HCT116 (cell line): ENCODE measurements at regions not wholly inside any gene's neighbourhood (a gene's known extent, or its start where the extent isn't known, plus 50 kb on each side); places are given as distances from the start of the nearest gene placed in this dataset.

Experiments used
- ATAC-seq: fragments of 200-7000 bp; cut with Tn5 transposase; 2 replicates; pipeline ENCODE4 v1.9.1; 2020; ENCODE audit warnings: mild to moderate bottlenecking, moderate library complexity
- BruUV-seq: library from RNA; stranded (reverse); fragments of 400-500 nt; replicated peaks from 2 replicates; lab custom pipeline; 2021; lab: Mats Ljungman, UMichigan
- CTCF ChIA-PET: fragments of 300-600 bp; sonication (Branson Sonifier 250); formaldehyde crosslinking; loops from one replicate; lab custom pipeline; 2021; ENCODE audit warnings: antibody characterized with exemption; lab: Charles Lee
- POLR2A ChIA-PET: fragments of 300-600, 350-600 bp; sonication (Branson Sonifier 250); formaldehyde crosslinking; loops from one replicate; lab custom pipeline; 2021; ENCODE audit warnings: antibody characterized with exemption; lab: Charles Lee
- RAD21 ChIA-PET, 2 experiments: fragments of 300-600 bp; sonication (Branson Sonifier 250); formaldehyde crosslinking; loops; one replicate each; lab custom pipeline; 2023; ENCODE audit warnings: low total read pairs in 2 of 2; ENCODE audit not compliant: uncharacterized antibody in 2 of 2, unreplicated experiment in 2 of 2, low non-redundant PET in 1 of 2; lab: Charles Lee
- DNase-seq: peaks from one replicate; pipeline ENCODE4 v3.0.0-alpha.2; 2010; ENCODE audit warnings: low read depth, low spot score
- H2AFZ ChIP-seq: fragments of 200-600 bp; shearing (Covaris generic), sonication (generic); 2 replicates; pipeline ENCODE4 v1.6.1; 2017; ENCODE audit warnings: low read depth, mixed run types, mixed read lengths, antibody characterized with exemption, low read length; ENCODE audit not compliant: poor library complexity, severe bottlenecking
- H3K27ac ChIP-seq: 2 replicates; pipeline ENCODE4 v1.5.1; 2012; ENCODE audit warnings: low read depth, low read length
- H3K27me3 ChIP-seq: fragments of 200-600 bp; sonication (generic); 2 replicates; pipeline ENCODE4 v1.6.1; 2016; ENCODE audit warnings: mixed run types, low read length, mixed read lengths; ENCODE audit not compliant: insufficient read depth
- H3K36me3 ChIP-seq, 2 experiments: fragments of 200-500 bp in 1 of 2; fragments of 200-600 bp in 1 of 2; sonication (Bioruptor generic) in 1 of 2; sonication (generic) in 1 of 2; 2 replicates each; pipeline versions ENCODE4 v1.5.1 to v1.6.1; 2014 to 2016; ENCODE audit warnings: low read length in 2 of 2, inconsistent platforms in 1 of 2, mixed read lengths in 1 of 2, mixed run types in 1 of 2; ENCODE audit not compliant: insufficient read depth in 2 of 2, control insufficient read depth in 1 of 2
- H3K4me1 ChIP-seq, 2 experiments: fragments of 200-600 bp in 1 of 2; sonication (generic) in 1 of 2; 2 replicates each; pipeline versions ENCODE4 v1.5.1 to v1.6.1; 2012 to 2017; ENCODE audit warnings: low read length in 2 of 2, inconsistent platforms in 1 of 2, mild to moderate bottlenecking in 1 of 2, mixed read lengths in 1 of 2, mixed run types in 1 of 2, moderate library complexity in 1 of 2; ENCODE audit not compliant: insufficient read depth in 2 of 2, control insufficient read depth in 1 of 2
- H3K4me2 ChIP-seq: fragments of 200-600 bp; sonication (generic); 2 replicates; pipeline ENCODE4 v1.6.1; 2017; ENCODE audit warnings: mixed run types, low read length, mixed read lengths
- H3K4me3 ChIP-seq, 2 experiments: fragments of 200-600 bp in 1 of 2; sonication (generic) in 1 of 2; replicated peaks in 1 of 2; 2 replicates each; pipeline ENCODE4 v1.5.1; 2011 to 2016; ENCODE audit warnings: low read length in 2 of 2, control low read depth in 1 of 2, low read depth in 1 of 2, mild to moderate bottlenecking in 1 of 2, mixed read lengths in 1 of 2, mixed run types in 1 of 2
- H3K79me2 ChIP-seq: fragments of 200-600 bp; sonication (generic); 2 replicates; pipeline ENCODE4 v1.6.1; 2017; ENCODE audit warnings: mild to moderate bottlenecking, mixed run types, low read length, moderate library complexity, mixed read lengths; ENCODE audit not compliant: insufficient read depth
- H3K9ac ChIP-seq: fragments of 200-600 bp; sonication (generic); 2 replicates; pipeline ENCODE4 v1.6.1; 2016; ENCODE audit warnings: low read length, mixed read lengths
- H3K9me2 ChIP-seq: fragments of 200-600 bp; sonication (generic), shearing (Covaris generic); 2 replicates; pipeline ENCODE4 v1.6.1; 2017; ENCODE audit warnings: mixed run types, mild to moderate bottlenecking, moderate library complexity; ENCODE audit not compliant: insufficient read depth
- H3K9me3 ChIP-seq, 2 experiments: fragments of 200-500 bp in 1 of 2; fragments of 200-600 bp in 1 of 2; sonication (Bioruptor generic) in 1 of 2; sonication (generic) in 1 of 2; 2 replicates each; pipeline ENCODE4 v1.6.1; 2014 to 2017; ENCODE audit warnings: low read length in 2 of 2, mixed read lengths in 2 of 2, inconsistent platforms in 1 of 2, low read depth in 1 of 2, mild to moderate bottlenecking in 1 of 2, mixed run types in 1 of 2, moderate library complexity in 1 of 2; ENCODE audit not compliant: control insufficient read depth in 1 of 2, insufficient read depth in 1 of 2
- H4K20me1 ChIP-seq: fragments of 200-600 bp; sonication (generic), shearing (Covaris generic); 2 replicates; pipeline ENCODE4 v1.6.1; 2017; ENCODE audit warnings: mixed run types, mild to moderate bottlenecking, moderate library complexity; ENCODE audit not compliant: insufficient read depth
- CBX3 ChIP-seq: IDR thresholded peaks from 2 replicates; pipeline ENCODE4 v1.6.1; 2012; ENCODE audit warnings: low read depth
- CEBPB ChIP-seq: IDR thresholded peaks from 2 replicates; pipeline ENCODE4 v1.6.1; 2012; ENCODE audit warnings: low read depth
- EGR1 ChIP-seq: IDR thresholded peaks from 2 replicates; pipeline ENCODE4 v1.6.1; 2012; ENCODE audit warnings: low read depth
- ELF1 ChIP-seq: IDR thresholded peaks from 2 replicates; pipeline ENCODE4 v1.6.1; 2012; ENCODE audit warnings: low read depth, borderline replicate concordance
- EZH2 ChIP-seq: fragments of 200-600 bp; sonication (generic); IDR thresholded peaks from 2 replicates; pipeline ENCODE4 v1.6.1; 2017; ENCODE audit warnings: antibody characterized with exemption, mixed run types
- EZH2phosphoT487 ChIP-seq: fragments of 200-600 bp; IDR thresholded peaks from 2 replicates; pipeline ENCODE4 v1.6.1; 2018; ENCODE audit warnings: antibody characterized with exemption, borderline replicate concordance
- FOSL1 ChIP-seq: IDR thresholded peaks from 2 replicates; pipeline ENCODE4 v1.6.1; 2012; ENCODE audit warnings: low read depth
- JUND ChIP-seq: IDR thresholded peaks from 2 replicates; pipeline ENCODE4 v1.6.1; 2012
- POLR2A ChIP-seq: IDR thresholded peaks from 2 replicates; pipeline ENCODE4 v1.7.0; 2011; ENCODE audit warnings: borderline replicate concordance; ENCODE audit not compliant: insufficient read depth, insufficient read length; ENCODE audit errors: extremely low read depth
- POLR2AphosphoS5 ChIP-seq: IDR thresholded peaks from 2 replicates; pipeline ENCODE4 v1.6.1; 2011; ENCODE audit warnings: mild to moderate bottlenecking, low read depth, low read length, moderate library complexity
- RAD21 ChIP-seq: IDR thresholded peaks from 2 replicates; pipeline ENCODE4 v1.6.1; 2012; ENCODE audit warnings: low read depth, mild to moderate bottlenecking
- REST ChIP-seq: IDR thresholded peaks from 2 replicates; pipeline ENCODE4 v1.6.1; 2012; ENCODE audit warnings: low read depth
- SP1 ChIP-seq: IDR thresholded peaks from 2 replicates; pipeline ENCODE4 v1.6.1; 2012; ENCODE audit warnings: low read depth
- SRF ChIP-seq: IDR thresholded peaks from 2 replicates; pipeline ENCODE4 v1.6.1; 2012; ENCODE audit warnings: low read depth
- TCF7L2 ChIP-seq: IDR thresholded peaks from 2 replicates; pipeline ENCODE4 v1.7.0; 2011; ENCODE audit warnings: borderline replicate concordance, inconsistent platforms; ENCODE audit not compliant: insufficient read depth, insufficient read length; ENCODE audit errors: extremely low read depth
- YY1 ChIP-seq: IDR thresholded peaks from 2 replicates; pipeline ENCODE4 v1.6.1; 2011; ENCODE audit warnings: low read length, low read depth, moderate library complexity, mild to moderate bottlenecking; ENCODE audit not compliant: insufficient replicate concordance; ENCODE audit errors: extremely low read depth
- ZNF274 ChIP-seq: fragments of 200-500 bp; sonication (Bioruptor generic); IDR thresholded peaks from 2 replicates; pipeline ENCODE4 v1.6.1; 2014; ENCODE audit warnings: mild to moderate bottlenecking, low read depth, low read length, inconsistent platforms
- intact Hi-C: fragments of 100-400 bp; cut with micrococcal nuclease; formaldehyde crosslinking; loops from 2 replicates; pipeline ENCODE4 v1.10.0; 2022
- TF ChIP-seq, protein P1 (sequence below), 3 experiments: fragments of 200-600 bp in 1 of 3; sonication (generic) in 1 of 3; IDR thresholded peaks in 2 of 3; conservative IDR thresholded peaks in 1 of 3; 2 replicates each; pipeline ENCODE4 v1.5.1; 2012 to 2017; ENCODE audit warnings: low read depth in 2 of 3, low read length in 2 of 3, antibody characterized with exemption in 1 of 3, borderline replicate concordance in 1 of 3, control low read depth in 1 of 3, mild to moderate bottlenecking in 1 of 3, mixed read lengths in 1 of 3, mixed run types in 1 of 3, moderate library complexity in 1 of 3; ENCODE audit not compliant: insufficient read depth in 1 of 3
- TF ChIP-seq, protein P2 (sequence below): IDR thresholded peaks from 2 replicates; pipeline ENCODE4 v1.6.1; 2012

DNA sequence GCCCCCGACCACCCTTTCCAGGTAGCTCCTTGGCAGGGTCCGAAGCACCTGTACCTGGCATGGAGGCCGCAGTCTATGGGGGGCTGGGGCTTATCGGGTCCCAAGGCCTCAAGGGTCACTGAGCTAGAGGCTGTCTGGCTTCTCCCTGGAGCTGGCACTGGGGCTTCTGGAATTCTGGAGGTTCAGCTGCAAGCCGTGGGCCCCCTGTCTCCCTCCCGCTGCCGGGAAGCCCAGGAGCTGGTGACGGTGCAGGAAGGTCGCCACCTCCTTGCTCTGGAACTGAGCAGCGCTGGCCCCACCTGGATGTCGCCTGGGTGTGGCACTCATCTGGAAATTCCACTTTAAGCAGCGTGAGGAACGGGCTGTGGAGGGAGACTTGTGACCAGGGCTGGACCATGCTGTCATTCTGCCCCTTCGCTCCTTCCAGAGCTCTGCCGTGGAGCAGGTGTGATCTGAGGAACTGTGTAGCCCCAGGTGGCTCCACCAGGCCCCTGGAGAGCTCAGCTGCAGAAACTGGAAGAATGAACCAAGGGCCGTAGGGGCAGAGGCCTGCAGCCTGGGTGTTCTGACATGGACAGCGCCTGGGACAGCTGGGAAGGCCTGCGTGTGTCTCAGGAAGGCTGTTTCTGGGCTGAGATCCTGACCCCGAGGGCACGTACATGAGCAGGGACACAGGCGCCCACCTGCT lies 129.7 kb upstream of the PPP2R2D start:
- POLR2A ChIA-PET: no interaction called here
- CTCF ChIA-PET: no interaction called here
- DNase-seq: no peak
- H3K9me2 ChIP-seq: no peaks in the 10 kb centered on the region
- H3K9me3 ChIP-seq: no peaks in the 10 kb centered on the region
- ATAC-seq: no peak
- no peaks in the 10 kb centered on the region for H3K79me2 ChIP-seq
- TF ChIP-seq REST: no peak
- TF ChIP-seq POLR2A: no peak
- no peak for TF ChIP-seq EZH2phosphoT487
- TF ChIP-seq JUND: no peak
- no peak for TF ChIP-seq ELF1
- no peak for TF ChIP-seq CBX3
- no peak for TF ChIP-seq SRF
- no peak for TF ChIP-seq FOSL1
- no peak for TF ChIP-seq ZNF274
- TF ChIP-seq RAD21: no peak
- TF ChIP-seq POLR2AphosphoS5: no peak
- no peak for TF ChIP-seq YY1
- TF ChIP-seq, protein P1, sequence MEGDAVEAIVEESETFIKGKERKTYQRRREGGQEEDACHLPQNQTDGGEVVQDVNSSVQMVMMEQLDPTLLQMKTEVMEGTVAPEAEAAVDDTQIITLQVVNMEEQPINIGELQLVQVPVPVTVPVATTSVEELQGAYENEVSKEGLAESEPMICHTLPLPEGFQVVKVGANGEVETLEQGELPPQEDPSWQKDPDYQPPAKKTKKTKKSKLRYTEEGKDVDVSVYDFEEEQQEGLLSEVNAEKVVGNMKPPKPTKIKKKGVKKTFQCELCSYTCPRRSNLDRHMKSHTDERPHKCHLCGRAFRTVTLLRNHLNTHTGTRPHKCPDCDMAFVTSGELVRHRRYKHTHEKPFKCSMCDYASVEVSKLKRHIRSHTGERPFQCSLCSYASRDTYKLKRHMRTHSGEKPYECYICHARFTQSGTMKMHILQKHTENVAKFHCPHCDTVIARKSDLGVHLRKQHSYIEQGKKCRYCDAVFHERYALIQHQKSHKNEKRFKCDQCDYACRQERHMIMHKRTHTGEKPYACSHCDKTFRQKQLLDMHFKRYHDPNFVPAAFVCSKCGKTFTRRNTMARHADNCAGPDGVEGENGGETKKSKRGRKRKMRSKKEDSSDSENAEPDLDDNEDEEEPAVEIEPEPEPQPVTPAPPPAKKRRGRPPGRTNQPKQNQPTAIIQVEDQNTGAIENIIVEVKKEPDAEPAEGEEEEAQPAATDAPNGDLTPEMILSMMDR (IDR thresholded peaks at IDR 0.05 in 2 of 3, conservative IDR thresholded peaks at IDR 0.05 in 1 of 3; ENCODE audit: borderline replicate concordance in 1 of 3, insufficient read depth in 1 of 3, low read depth in 2 of 3, low read length in 2 of 3): no peak
- no peak for TF ChIP-seq TCF7L2
- TF ChIP-seq, protein P2, sequence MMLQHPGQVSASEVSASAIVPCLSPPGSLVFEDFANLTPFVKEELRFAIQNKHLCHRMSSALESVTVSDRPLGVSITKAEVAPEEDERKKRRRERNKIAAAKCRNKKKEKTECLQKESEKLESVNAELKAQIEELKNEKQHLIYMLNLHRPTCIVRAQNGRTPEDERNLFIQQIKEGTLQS: no peak
- no peak for TF ChIP-seq CEBPB
- TF ChIP-seq EGR1: no peak
- TF ChIP-seq SP1: no peak
- TF ChIP-seq EZH2: no peak
- TF ChIP-seq, all 23 proteins: peak for 0
- no peaks in the 10 kb centered on the region for H3K27me3 ChIP-seq
- H3K36me3 ChIP-seq: no peaks in the 10 kb centered on the region
- no peaks in the 10 kb centered on the region for H4K20me1 ChIP-seq
- no peaks in the 10 kb centered on the region for H3K4me1 ChIP-seq
- intact Hi-C loops: no loop called here
- H3K4me2 ChIP-seq: no peak overlapping the region
- no peak overlapping the region for H2AFZ ChIP-seq
- RAD21 ChIA-PET: no interaction called here
- BruUV-seq: no TSS peak
- H3K27ac ChIP-seq: no peak overlapping the region
- H3K9ac ChIP-seq: no peak overlapping the region
- H3K4me3 ChIP-seq: no peak overlapping the region
